ENCODE measurements at regions not wholly inside any gene's neighbourhood (a gene's known extent, or its start where the extent isn't known, plus 50 kb on each side); places are given as distances from the start of the nearest gene placed in this dataset.

DNA sequence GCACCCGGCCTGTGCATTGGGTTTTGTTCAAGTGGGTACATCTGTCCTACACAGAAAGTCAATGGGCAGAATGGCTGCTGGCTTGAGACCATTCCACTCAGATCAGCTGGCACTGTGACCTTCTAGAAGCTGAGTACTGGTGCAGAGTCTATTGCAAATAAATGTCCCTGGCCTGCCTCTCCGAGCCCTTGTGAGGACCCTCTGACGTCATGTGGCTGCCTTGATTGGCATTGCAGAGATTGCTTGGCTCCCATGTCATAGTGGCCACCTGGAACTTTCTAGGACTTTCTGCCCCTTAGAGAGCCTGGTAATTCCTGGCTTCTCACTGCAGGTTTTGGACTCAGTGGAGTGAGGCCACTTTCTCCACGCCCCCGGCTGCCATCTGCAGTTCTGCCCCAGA, 211.3 kb downstream of the ENGASE start:
- TF ChIP-seq, protein P1, sequence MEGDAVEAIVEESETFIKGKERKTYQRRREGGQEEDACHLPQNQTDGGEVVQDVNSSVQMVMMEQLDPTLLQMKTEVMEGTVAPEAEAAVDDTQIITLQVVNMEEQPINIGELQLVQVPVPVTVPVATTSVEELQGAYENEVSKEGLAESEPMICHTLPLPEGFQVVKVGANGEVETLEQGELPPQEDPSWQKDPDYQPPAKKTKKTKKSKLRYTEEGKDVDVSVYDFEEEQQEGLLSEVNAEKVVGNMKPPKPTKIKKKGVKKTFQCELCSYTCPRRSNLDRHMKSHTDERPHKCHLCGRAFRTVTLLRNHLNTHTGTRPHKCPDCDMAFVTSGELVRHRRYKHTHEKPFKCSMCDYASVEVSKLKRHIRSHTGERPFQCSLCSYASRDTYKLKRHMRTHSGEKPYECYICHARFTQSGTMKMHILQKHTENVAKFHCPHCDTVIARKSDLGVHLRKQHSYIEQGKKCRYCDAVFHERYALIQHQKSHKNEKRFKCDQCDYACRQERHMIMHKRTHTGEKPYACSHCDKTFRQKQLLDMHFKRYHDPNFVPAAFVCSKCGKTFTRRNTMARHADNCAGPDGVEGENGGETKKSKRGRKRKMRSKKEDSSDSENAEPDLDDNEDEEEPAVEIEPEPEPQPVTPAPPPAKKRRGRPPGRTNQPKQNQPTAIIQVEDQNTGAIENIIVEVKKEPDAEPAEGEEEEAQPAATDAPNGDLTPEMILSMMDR (conservative IDR thresholded peaks at IDR 0.05; ENCODE audit: low read length), result no peak
- no peak for TF ChIP-seq EZH2phosphoT487 (IDR thresholded peaks at IDR 0.05; ENCODE audit: borderline replicate concordance)
